Lower lobe of right lung (tissue), 2 donors: ENCODE measurements at regions not wholly inside any gene's neighbourhood (a gene's known extent, or its start where the extent isn't known, plus 50 kb on each side); places are given as distances from the start of the nearest gene placed in this dataset.

Experiments
- ATAC-seq, 2 donors: fragments of 200-7000 bp; cut with Tn5 transposase; one replicate each; pipeline ENCODE4 v1.9.1; 2020 to 2022; ENCODE audit warnings: mild to moderate bottlenecking in 2 of 2, moderate library complexity in 2 of 2
- DNase-seq: peaks from one replicate; pipeline ENCODE4 v3.0.0-alpha.2; 2020
- H3K27ac ChIP-seq: fragments of 200-600 bp; one replicate; pipeline ENCODE4 v1.8.0; 2022
- H3K27me3 ChIP-seq: fragments of 200-600 bp; one replicate; pipeline ENCODE4 v1.8.0; 2022; ENCODE audit warnings: low read depth
- H3K36me3 ChIP-seq: fragments of 200-600 bp; one replicate; pipeline ENCODE4 v1.8.0; 2022; ENCODE audit warnings: mild to moderate bottlenecking
- H3K4me1 ChIP-seq: fragments of 200-600 bp; one replicate; pipeline ENCODE4 v1.8.0; 2022
- H3K4me3 ChIP-seq: fragments of 200-600 bp; one replicate; pipeline ENCODE4 v1.8.0; 2022; ENCODE audit warnings: mild to moderate bottlenecking
- H3K9me3 ChIP-seq: fragments of 200-600 bp; one replicate; pipeline ENCODE4 v1.8.0; 2022
- CTCF ChIP-seq: fragments of 200-600 bp; IDR thresholded peaks from one replicate; pipeline ENCODE4 v1.8.0; 2022; ENCODE audit warnings: antibody characterized with exemption, mild to moderate bottlenecking
- intact Hi-C: fragments of 100-400 bp; cut with DNase I; formaldehyde crosslinking; loops from one replicate; pipeline ENCODE4 v1.11.0; 2022
- donor health status: DM: no; HTN: yes; CAD: no; lungs with severe emphysema.

GRCh38 chr5:54661111-54661510 is 143.6 kb downstream of the SNX18 start:
- intact Hi-C loops = no loop called here
- no peaks in the 10 kb centered on the region for H3K9me3 ChIP-seq
- H3K4me1 ChIP-seq = peaks cover 6% of the 10 kb centered on the region
- no peak for TF ChIP-seq CTCF
- H3K36me3 ChIP-seq = no peaks in the 10 kb centered on the region
- ATAC-seq (no peak), DNase-seq (no peak)
- H3K27me3 ChIP-seq = no peaks in the 10 kb centered on the region
- H3K4me3 ChIP-seq = no peak overlapping the region
- no peak overlapping the region for H3K27ac ChIP-seq

GRCh38 chr5:54659700-54660131 is 142.2 kb downstream of the SNX18 start:
- Histone ChIP-seq H3K9me3 (no peaks in the 10 kb centered on the region), H3K27ac (peak overlapping the region; percentile 20), H3K27me3 (no peaks in the 10 kb centered on the region), H3K4me1 (peaks cover 6% of the 10 kb centered on the region), H3K36me3 (no peaks in the 10 kb centered on the region), H3K4me3 (no peak overlapping the region)
- intact Hi-C loops = no loop called here
- TF ChIP-seq CTCF = no peak
- DNase-seq (no peak), ATAC-seq (peak; percentile 80 to 87)

GRCh38 chr5:54658010-54658409 is 140.5 kb downstream of the SNX18 start:
- Histone ChIP-seq H3K36me3 (no peaks in the 10 kb centered on the region), H3K27me3 (no peaks in the 10 kb centered on the region), H3K4me3 (no peak overlapping the region), H3K9me3 (no peaks in the 10 kb centered on the region), H3K4me1 (peaks cover 12% of the 10 kb centered on the region), H3K27ac (no peak overlapping the region)
- DNase-seq (no peak), ATAC-seq (no peak)
- intact Hi-C loops = no loop called here
- no peak for TF ChIP-seq CTCF

GRCh38 chr5:54656261-54656728 is 138.7 kb downstream of the SNX18 start:
- ATAC-seq (peak; percentile 18 to 40), DNase-seq (no peak)
- peaks cover 21% of the 10 kb centered on the region for H3K4me1 ChIP-seq
- H3K36me3 ChIP-seq = no peaks in the 10 kb centered on the region
- H3K27me3 ChIP-seq = no peaks in the 10 kb centered on the region
- no peaks in the 10 kb centered on the region for H3K9me3 ChIP-seq
- TF ChIP-seq CTCF = no peak
- intact Hi-C loops = no loop called here
- no peak overlapping the region for H3K4me3 ChIP-seq
- no peak overlapping the region for H3K27ac ChIP-seq

GRCh38 chr5:54655761-54656160 is 138.2 kb downstream of the SNX18 start:
- no peak overlapping the region for H3K27ac ChIP-seq
- TF ChIP-seq CTCF = no peak
- DNase-seq (no peak), ATAC-seq (no peak)
- H3K4me1 ChIP-seq = peaks cover 21% of the 10 kb centered on the region
- H3K9me3 ChIP-seq = no peaks in the 10 kb centered on the region
- H3K36me3 ChIP-seq = no peaks in the 10 kb centered on the region
- H3K4me3 ChIP-seq = no peak overlapping the region
- intact Hi-C loops = no loop called here
- no peaks in the 10 kb centered on the region for H3K27me3 ChIP-seq

- intact Hi-C loops = no loop called here
- Histone ChIP-seq H3K27ac (no peak overlapping the region), H3K4me1 (peaks cover 21% of the 10 kb centered on the region), H3K36me3 (no peaks in the 10 kb centered on the region), H3K9me3 (no peaks in the 10 kb centered on the region), H3K27me3 (no peaks in the 10 kb centered on the region), H3K4me3 (no peak overlapping the region)
- DNase-seq (no peak), ATAC-seq (no peak)
- TF ChIP-seq CTCF = no peak
These were observed 137.7 kb downstream of the SNX18 start for GRCh38 chr5:54655266-54655665.
